Activated naive CD4-positive, alpha-beta T cell treated with anti-CD3 and anti-CD28 coated beads, Interleukin-2, amount 10 ng/mL, durations not matched to agents 7 days and 5 days (primary cell): ENCODE measurements at regions not wholly inside any gene's neighbourhood (a gene's known extent, or its start where the extent isn't known, plus 50 kb on each side); places are given as distances from the start of the nearest gene placed in this dataset.

ENCODE experiments used
- CTCF ChIA-PET: fragments of 350-600 bp; sonication (Branson Sonifier 250); formaldehyde crosslinking; loops from one replicate; lab custom pipeline; 2021; ENCODE audit warnings: antibody characterized with exemption; lab: Charles Lee
- DNase-seq: peaks from one replicate; pipeline ENCODE4 v3.0.0-alpha.2; 2020
- H3K27ac Mint-ChIP-seq: one replicate; pipeline ENCODE4 v1.8.0; 2021; ENCODE audit warnings: mild to moderate bottlenecking, moderate library complexity, mixed read lengths
- H3K27me3 Mint-ChIP-seq: one replicate; pipeline ENCODE4 v1.8.0; 2021; ENCODE audit warnings: mild to moderate bottlenecking, mixed read lengths
- H3K36me3 Mint-ChIP-seq: one replicate; pipeline ENCODE4 v1.8.0; 2021; ENCODE audit warnings: mixed read lengths
- H3K4me1 Mint-ChIP-seq: one replicate; pipeline ENCODE4 v1.8.0; 2021; ENCODE audit warnings: mixed read lengths
- H3K4me3 Mint-ChIP-seq: one replicate; pipeline ENCODE4 v1.8.0; 2021; ENCODE audit warnings: mild to moderate bottlenecking, moderate library complexity, mixed read lengths
- H3K9me3 Mint-ChIP-seq: one replicate; pipeline ENCODE4 v1.8.0; 2021; ENCODE audit warnings: mixed read lengths

- Mint-ChIP-seq H3K9me3 (no peaks in the 10 kb centered on the region), H3K4me3 (no peak overlapping the region), H3K36me3 (no peaks in the 10 kb centered on the region), H3K27me3 (no peaks in the 10 kb centered on the region), H3K4me1 (no peaks in the 10 kb centered on the region), H3K27ac (no peak overlapping the region)
- no peak for DNase-seq
- CTCF ChIA-PET: no interaction called here
Measured at GRCh38 chr15:47582233-47582632, 135.1 kb upstream of the SEMA6D start.

- Mint-ChIP-seq H3K27me3 (no peaks in the 10 kb centered on the region), H3K9me3 (no peaks in the 10 kb centered on the region), H3K36me3 (no peaks in the 10 kb centered on the region), H3K4me3 (no peak overlapping the region), H3K4me1 (no peaks in the 10 kb centered on the region), H3K27ac (no peak overlapping the region)
- no peak for DNase-seq
- CTCF ChIA-PET: no interaction called here
Measured at GRCh38 chr15:47584316-47584715, 133.0 kb upstream of the SEMA6D start.

GRCh38 chr15:47586653-47587224 lies 130.6 kb upstream of the SEMA6D start:
- CTCF ChIA-PET: no interaction called here
- Mint-ChIP-seq H3K36me3 (no peaks in the 10 kb centered on the region), H3K9me3 (no peaks in the 10 kb centered on the region), H3K27ac (no peak overlapping the region), H3K4me1 (no peaks in the 10 kb centered on the region), H3K27me3 (no peaks in the 10 kb centered on the region), H3K4me3 (no peak overlapping the region)
- DNase-seq: no peak

DNA sequence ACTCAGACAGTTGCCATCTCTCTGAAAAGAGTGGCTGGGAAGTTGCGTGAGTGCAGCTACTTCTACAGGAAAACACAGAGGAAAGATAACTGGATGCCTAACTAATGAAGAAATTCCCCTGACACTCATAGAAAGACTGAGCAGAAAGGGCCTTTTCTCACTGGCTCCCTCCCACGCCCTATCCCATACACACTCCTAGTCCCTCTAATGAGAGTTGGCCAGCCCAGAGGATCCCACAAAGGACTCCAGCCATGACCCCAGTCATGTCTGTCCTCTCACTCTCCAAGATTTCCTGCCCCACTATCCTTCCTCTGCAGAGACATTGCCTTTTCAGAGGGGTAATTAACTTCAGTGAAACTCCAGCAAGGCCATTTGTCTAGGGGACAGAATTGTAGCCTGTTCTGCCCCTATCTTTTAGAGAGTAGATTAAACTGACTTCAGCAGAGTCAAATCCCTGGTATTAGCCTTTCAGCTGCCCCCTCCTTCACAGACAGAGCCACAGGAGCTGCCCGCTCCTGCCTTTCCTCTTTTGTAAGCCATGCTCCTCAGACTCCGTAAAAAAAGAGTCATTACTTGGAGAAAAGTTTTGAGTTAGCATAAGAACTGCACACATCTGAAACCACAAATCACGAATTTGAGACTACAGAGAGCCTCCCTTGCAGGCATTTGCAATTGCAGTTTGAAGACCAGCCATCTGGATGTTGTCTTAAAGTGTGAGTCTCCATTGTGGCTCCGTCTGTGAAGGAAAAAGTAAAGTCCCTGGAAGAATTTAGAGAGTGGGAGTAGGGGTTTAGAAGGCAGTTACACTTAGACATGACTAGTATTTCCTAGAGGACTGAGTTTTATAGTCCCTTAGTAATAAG lies 129.1 kb upstream of the SEMA6D start:
- H3K27ac Mint-ChIP-seq: no peak overlapping the region
- H3K9me3 Mint-ChIP-seq: no peaks in the 10 kb centered on the region
- no peak for DNase-seq

GRCh38 chr15:47588958-47589357 lies 128.3 kb upstream of the SEMA6D start:
- no peak overlapping the region for H3K4me3 Mint-ChIP-seq
- CTCF ChIA-PET: no interaction called here
- no peaks in the 10 kb centered on the region for H3K4me1 Mint-ChIP-seq

More for the DNA sequence above, 129.1 kb upstream of the SEMA6D start:
- no peak overlapping the region for H3K4me3 Mint-ChIP-seq
- CTCF ChIA-PET: no interaction called here
- H3K4me1 Mint-ChIP-seq: no peaks in the 10 kb centered on the region
- no peaks in the 10 kb centered on the region for H3K36me3 Mint-ChIP-seq
- no peaks in the 10 kb centered on the region for H3K27me3 Mint-ChIP-seq

GRCh38 chr15:47598996-47599395 lies 118.3 kb upstream of the SEMA6D start:
- CTCF ChIA-PET: no interaction called here
- no peak overlapping the region for H3K4me3 Mint-ChIP-seq
- no peaks in the 10 kb centered on the region for H3K36me3 Mint-ChIP-seq
- no peaks in the 10 kb centered on the region for H3K4me1 Mint-ChIP-seq
- DNase-seq: no peak
- no peak overlapping the region for H3K27ac Mint-ChIP-seq
- no peaks in the 10 kb centered on the region for H3K27me3 Mint-ChIP-seq
- peaks cover 5% of the 10 kb centered on the region for H3K9me3 Mint-ChIP-seq

More at GRCh38 chr15:47588958-47589357, 128.3 kb upstream of the SEMA6D start:
- H3K27me3 Mint-ChIP-seq: no peaks in the 10 kb centered on the region
- DNase-seq: no peak
- no peaks in the 10 kb centered on the region for H3K36me3 Mint-ChIP-seq
- H3K27ac Mint-ChIP-seq: no peak overlapping the region
- H3K9me3 Mint-ChIP-seq: no peaks in the 10 kb centered on the region

DNA sequence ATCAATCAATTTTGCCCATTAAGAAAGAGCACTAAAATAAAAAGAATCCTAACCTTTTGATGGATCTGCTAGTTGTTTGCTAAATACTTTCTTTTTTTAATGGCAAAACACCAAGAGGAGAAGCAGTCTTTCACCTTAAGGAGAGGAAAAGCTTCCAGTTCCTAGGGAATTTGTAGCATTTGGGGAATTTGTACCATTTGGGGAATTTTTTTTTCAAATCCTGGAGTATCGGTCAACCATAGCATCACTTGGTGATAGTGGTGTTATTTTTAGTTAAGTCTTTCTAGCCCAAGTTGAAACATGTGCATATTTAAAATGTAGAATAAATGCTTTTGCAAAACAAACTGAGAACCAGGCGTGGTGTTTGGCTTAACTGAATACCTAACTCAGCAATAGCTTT lies 117.5 kb upstream of the SEMA6D start:
- peaks cover under 1% of the 10 kb centered on the region for H3K9me3 Mint-ChIP-seq
- CTCF ChIA-PET: no interaction called here
- no peaks in the 10 kb centered on the region for H3K27me3 Mint-ChIP-seq
- no peak overlapping the region for H3K27ac Mint-ChIP-seq
- H3K4me1 Mint-ChIP-seq: no peaks in the 10 kb centered on the region
- no peak overlapping the region for H3K4me3 Mint-ChIP-seq
- H3K36me3 Mint-ChIP-seq: no peaks in the 10 kb centered on the region
- no peak for DNase-seq

DNA sequence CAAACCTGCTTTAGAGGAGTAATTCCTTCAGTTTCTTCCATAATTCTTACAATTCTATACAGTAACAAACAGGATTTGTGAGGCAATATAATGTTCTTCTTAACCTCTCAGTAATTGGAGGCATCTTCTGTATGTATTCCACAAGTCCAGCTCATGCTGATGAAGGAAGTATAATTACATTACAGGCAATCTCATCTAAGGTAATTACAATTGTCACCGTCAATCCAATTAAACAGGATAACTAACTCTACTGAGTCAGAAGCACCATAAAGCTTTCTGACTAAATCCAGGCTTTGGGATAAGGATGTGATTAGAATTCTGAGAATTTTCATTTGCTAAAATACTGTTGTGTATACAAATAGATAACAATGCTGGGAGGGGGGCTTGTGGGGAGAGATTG lies 115.2 kb upstream of the SEMA6D start:
- Mint-ChIP-seq H3K4me3 (no peak overlapping the region), H3K36me3 (no peaks in the 10 kb centered on the region), H3K9me3 (no peaks in the 10 kb centered on the region), H3K27ac (no peak overlapping the region), H3K4me1 (no peaks in the 10 kb centered on the region), H3K27me3 (no peaks in the 10 kb centered on the region)
- CTCF ChIA-PET: no interaction called here
- no peak for DNase-seq

DNA sequence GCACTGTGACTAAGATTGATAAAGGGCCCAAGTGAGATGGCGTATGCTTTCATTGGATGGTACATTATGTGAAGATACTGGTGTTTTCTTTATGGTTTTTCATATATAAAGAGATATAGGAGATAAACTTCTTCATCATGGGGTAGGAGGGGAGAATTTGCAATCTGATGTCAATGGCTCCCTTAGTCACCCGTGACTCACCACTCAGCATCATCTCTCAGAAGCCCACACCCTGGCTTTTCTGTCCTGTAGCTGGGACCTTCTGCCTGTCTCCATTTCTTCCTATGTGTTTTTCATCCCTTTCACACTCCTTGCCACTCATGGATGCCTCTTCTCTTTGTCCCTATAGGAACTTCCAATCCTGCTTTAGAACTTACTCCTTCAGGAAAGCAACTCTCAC lies 114.3 kb upstream of the SEMA6D start:
- Mint-ChIP-seq H3K4me1 (no peaks in the 10 kb centered on the region), H3K36me3 (no peaks in the 10 kb centered on the region), H3K4me3 (no peak overlapping the region), H3K27me3 (no peaks in the 10 kb centered on the region), H3K27ac (no peak overlapping the region), H3K9me3 (no peaks in the 10 kb centered on the region)
- DNase-seq: no peak
- CTCF ChIA-PET: no interaction called here

- CTCF ChIA-PET: no interaction called here
- DNase-seq: no peak
- Mint-ChIP-seq H3K9me3 (no peaks in the 10 kb centered on the region), H3K4me1 (no peaks in the 10 kb centered on the region), H3K36me3 (no peaks in the 10 kb centered on the region), H3K4me3 (no peak overlapping the region), H3K27me3 (no peaks in the 10 kb centered on the region), H3K27ac (no peak overlapping the region)
Measured at GRCh38 chr15:47607695-47608094, 109.6 kb upstream of the SEMA6D start.

DNA sequence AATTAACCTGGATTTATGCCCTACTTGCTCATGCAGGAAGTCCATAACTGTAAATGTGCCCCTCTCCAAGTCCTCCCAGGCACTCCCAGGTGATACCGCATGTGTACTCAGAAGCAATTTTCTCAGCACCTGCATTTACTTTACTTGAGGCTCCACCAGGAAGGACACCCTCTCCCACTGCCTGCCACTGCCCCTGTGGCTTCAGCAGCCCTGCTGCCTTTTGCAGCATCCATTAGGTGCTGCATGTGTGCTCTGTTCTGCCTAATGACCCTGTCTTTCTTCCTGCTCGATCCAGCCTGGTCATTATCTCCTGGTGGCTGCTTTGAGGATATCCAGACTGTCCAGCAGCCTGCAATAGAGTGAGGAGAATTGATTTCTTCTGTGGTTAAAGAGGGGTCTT lies 107.6 kb upstream of the SEMA6D start:
- Mint-ChIP-seq H3K9me3 (no peaks in the 10 kb centered on the region), H3K27me3 (no peaks in the 10 kb centered on the region), H3K27ac (no peak overlapping the region), H3K4me1 (no peaks in the 10 kb centered on the region), H3K4me3 (no peak overlapping the region), H3K36me3 (no peaks in the 10 kb centered on the region)
- CTCF ChIA-PET: no interaction called here
- DNase-seq: no peak

GRCh38 chr15:47610736-47611135 lies 106.6 kb upstream of the SEMA6D start:
- DNase-seq: no peak
- no peak overlapping the region for H3K4me3 Mint-ChIP-seq
- H3K4me1 Mint-ChIP-seq: no peaks in the 10 kb centered on the region
- no peak overlapping the region for H3K27ac Mint-ChIP-seq
- no peaks in the 10 kb centered on the region for H3K36me3 Mint-ChIP-seq
- no peaks in the 10 kb centered on the region for H3K9me3 Mint-ChIP-seq
- no peaks in the 10 kb centered on the region for H3K27me3 Mint-ChIP-seq
- CTCF ChIA-PET: no interaction called here

DNA sequence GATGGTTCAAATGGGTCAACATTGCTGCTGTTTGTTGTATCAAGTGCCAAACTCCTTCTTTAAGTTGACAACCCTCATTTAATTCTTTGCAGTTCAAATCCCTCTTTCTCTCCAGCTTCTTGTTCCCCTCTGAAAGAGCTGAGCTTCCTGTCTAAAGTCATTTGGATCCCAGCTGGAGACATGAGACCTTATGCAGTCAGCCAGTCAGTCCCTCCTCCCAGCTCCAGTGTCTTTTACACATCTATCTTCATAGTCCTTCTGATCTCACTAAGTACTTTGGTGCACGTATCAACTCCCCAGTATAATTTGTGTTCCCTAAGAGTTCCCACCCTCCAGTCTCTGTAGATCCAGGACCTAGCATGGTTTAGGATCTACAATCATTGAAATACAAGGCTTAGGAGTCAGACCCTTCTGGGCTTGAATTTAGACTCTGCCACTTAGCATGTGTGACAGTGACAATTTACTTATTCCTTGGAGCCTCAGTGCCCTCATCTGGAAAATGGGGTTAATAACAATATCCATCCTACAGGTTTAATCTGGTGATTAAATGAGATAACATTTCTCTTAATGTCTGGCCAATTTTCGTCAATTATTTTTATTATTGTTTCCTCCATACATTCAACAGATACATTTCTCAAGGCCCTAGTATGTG lies 102.8 kb upstream of the SEMA6D start:
- H3K4me3 Mint-ChIP-seq: no peak overlapping the region
- no peak for DNase-seq
- no peaks in the 10 kb centered on the region for H3K4me1 Mint-ChIP-seq
- CTCF ChIA-PET: no interaction called here
- no peaks in the 10 kb centered on the region for H3K9me3 Mint-ChIP-seq
- no peaks in the 10 kb centered on the region for H3K27me3 Mint-ChIP-seq
- no peaks in the 10 kb centered on the region for H3K36me3 Mint-ChIP-seq
- H3K27ac Mint-ChIP-seq: no peak overlapping the region

GRCh38 chr15:47616876-47617275 lies 100.4 kb upstream of the SEMA6D start:
- Mint-ChIP-seq H3K9me3 (no peaks in the 10 kb centered on the region), H3K27me3 (no peaks in the 10 kb centered on the region), H3K36me3 (no peaks in the 10 kb centered on the region), H3K27ac (no peak overlapping the region), H3K4me3 (no peak overlapping the region), H3K4me1 (no peaks in the 10 kb centered on the region)
- no peak for DNase-seq
- CTCF ChIA-PET: no interaction called here

DNA sequence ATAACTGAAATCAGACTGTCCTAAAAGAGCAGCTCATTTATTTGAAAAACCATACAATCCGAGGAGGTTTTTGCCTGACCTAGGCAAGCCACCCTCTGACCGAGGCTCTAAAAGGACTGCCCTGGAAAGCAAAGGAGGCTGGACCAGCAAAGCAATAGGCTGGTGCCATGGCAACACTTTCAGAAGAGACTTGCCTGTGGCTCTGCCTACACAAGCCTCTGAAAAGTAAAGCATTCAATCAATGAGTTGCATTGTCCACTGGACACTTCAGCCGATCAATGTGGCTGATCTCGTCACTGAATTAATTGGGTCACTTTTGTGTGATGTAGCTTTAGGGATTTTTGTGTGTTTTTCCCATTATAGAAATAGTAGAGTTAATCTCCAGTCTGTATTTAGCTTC lies 99.1 kb upstream of the SEMA6D start:
- no peaks in the 10 kb centered on the region for H3K27me3 Mint-ChIP-seq
- no peak overlapping the region for H3K4me3 Mint-ChIP-seq
- H3K27ac Mint-ChIP-seq: no peak overlapping the region
- CTCF ChIA-PET: no interaction called here
- H3K9me3 Mint-ChIP-seq: no peaks in the 10 kb centered on the region
- no peak for DNase-seq
- H3K4me1 Mint-ChIP-seq: no peaks in the 10 kb centered on the region
- no peaks in the 10 kb centered on the region for H3K36me3 Mint-ChIP-seq
